C4-2B (cell line): ENCODE measurements at regions not wholly inside any gene's neighbourhood (a gene's known extent, or its start where the extent isn't known, plus 50 kb on each side); places are given as distances from the start of the nearest gene placed in this dataset.
"Not testable (repeated sequence)": the region's sequence is repeated elsewhere in the genome, so short reads cannot be mapped to it uniquely, and the experiment has no call there.

Experiments used
- H3K27ac ChIP-seq: fragments of 450-650 bp; 2 replicates; pipeline ENCODE4 v1.5.1; 2017
- ZFX ChIP-seq: fragments of 450-650 bp; IDR thresholded peaks from 2 replicates; pipeline ENCODE4 v1.6.1; 2017
- TF ChIP-seq, protein P1 (sequence below): fragments of 450-650 bp; conservative IDR thresholded peaks from 2 replicates; pipeline ENCODE4 v1.5.1; 2017; ENCODE audit warnings: mild to moderate bottlenecking

DNA sequence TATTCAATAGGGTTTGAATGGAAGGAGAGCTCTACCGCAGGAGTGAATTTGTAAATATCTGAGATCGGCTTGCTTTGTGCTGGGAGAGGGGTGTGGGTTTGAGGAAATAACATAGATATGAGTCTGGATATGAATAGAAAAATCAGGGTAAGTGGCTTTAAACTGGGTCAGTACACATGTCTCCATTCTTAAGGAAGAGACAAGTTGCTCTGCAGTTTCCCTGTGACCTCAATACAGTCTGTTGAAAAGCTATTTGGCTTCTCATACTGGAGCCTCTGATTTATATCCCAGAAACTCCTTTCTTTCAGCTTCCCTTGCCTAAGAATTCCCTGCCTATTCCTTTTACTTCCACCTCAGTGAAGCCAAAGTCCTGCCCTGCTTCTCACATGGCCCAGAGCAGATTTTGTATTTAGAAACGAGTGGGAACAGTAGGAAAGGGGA, 153.5 kb upstream of the ATF7IP start:
- TF ChIP-seq, protein P1, sequence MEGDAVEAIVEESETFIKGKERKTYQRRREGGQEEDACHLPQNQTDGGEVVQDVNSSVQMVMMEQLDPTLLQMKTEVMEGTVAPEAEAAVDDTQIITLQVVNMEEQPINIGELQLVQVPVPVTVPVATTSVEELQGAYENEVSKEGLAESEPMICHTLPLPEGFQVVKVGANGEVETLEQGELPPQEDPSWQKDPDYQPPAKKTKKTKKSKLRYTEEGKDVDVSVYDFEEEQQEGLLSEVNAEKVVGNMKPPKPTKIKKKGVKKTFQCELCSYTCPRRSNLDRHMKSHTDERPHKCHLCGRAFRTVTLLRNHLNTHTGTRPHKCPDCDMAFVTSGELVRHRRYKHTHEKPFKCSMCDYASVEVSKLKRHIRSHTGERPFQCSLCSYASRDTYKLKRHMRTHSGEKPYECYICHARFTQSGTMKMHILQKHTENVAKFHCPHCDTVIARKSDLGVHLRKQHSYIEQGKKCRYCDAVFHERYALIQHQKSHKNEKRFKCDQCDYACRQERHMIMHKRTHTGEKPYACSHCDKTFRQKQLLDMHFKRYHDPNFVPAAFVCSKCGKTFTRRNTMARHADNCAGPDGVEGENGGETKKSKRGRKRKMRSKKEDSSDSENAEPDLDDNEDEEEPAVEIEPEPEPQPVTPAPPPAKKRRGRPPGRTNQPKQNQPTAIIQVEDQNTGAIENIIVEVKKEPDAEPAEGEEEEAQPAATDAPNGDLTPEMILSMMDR = no peak
- no peak overlapping the region for H3K27ac ChIP-seq

DNA sequence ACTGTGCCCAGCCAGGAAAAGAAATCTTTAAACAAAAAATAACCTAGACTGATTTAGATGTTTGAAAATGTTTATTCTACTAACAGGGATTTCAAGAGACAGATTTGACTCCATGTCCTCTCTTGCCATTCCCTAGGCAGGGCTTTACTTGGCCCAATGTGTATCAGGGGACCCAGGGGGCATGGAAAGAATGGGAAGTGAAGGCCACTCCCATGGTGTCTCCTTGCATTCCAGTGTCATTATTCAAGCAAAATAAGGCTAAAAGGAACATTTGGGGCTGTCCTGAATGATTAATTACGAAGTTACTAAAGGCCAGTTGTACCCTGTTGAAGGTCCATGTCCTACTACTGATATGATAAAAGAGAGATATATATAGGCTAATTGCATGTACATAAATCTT, 151.9 kb upstream of the ATF7IP start:
- no peak overlapping the region for H3K27ac ChIP-seq
- TF ChIP-seq ZFX = no peak
- TF ChIP-seq, protein P1 = no peak

DNA sequence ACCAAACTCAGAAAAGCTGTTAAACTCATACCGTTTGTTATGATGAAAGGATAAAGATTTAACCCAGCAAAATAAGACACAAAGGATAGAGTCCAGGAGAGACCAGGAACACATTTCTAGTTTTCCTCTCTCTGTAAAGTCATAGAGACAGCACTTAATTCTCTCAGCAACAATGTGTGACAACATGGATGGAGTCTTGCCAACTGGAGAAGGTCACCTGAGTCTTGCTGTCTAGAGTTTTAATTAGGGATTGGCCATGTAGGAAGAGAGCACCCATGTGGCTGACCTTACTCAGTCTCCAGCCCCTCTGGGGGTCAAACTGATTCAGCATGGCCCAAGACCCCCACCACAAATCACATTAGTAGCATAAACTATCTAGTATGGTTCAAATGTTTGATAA, 151.0 kb upstream of the ATF7IP start:
- TF ChIP-seq, protein P1 = no peak
- TF ChIP-seq ZFX = no peak
- H3K27ac ChIP-seq = no peak overlapping the region

DNA sequence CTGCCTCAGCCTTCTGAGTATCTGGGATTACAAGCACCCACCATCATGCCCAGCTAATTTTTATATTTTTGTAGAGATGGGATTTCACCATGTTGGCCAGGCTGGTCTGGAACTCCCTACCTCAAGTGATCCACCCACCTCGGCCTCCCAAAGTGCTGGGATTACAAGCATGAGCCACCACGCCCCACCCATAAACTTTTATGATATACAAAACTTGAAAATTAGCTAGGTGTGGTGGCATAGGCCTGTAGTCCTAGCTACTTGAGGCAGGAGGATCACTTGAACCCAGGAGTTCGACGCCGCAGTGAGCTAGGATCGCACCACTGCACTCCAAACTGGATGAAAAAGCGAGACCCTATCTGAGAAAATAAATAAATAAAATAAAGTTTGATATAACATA, 149.5 kb upstream of the ATF7IP start:
- not testable (repeated sequence) for H3K27ac ChIP-seq

DNA sequence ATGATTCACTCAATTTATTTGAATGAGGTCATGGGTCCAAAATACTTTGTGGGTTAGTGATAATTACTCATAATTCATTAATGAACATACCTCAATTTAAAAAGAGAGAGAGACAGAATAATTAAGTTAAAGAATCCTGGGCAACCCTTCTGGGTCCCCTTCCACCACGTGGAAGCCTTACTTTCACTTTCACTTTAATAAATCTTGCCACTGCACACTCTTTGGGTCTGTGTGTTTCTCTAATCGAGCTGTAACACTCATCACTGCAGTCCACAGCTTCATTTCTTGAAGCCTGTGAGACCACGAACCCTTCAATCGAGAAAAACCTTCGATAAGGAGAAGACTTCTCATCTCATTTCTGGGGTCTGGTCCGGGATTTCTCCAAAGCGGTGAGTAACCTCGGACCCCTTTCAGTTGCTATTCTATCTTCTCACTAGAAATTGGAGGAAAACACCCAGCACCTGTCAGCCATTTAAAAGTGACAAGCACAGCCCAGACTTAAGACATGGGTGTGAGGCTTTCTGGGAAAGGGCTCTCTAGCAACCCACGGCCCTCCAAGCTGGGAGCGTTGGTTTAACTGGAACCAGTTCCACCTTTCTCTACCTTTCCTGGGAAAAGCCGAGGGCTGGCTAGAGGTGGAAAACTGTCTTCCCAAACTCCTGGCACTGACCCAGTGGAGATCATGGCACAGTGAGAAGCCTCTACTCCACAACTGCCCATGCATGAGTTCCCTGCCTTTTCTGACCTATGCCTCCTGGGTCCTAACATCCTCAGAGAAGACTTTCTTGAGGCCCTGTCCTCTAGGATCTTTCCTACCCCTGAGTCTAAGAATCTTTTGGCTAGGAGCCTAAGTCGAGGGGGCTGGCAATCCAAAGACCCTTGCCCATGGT, 148.8 kb upstream of the ATF7IP start:
- H3K27ac ChIP-seq = no peak overlapping the region
- TF ChIP-seq, protein P1 = no peak
- no peak for TF ChIP-seq ZFX

DNA sequence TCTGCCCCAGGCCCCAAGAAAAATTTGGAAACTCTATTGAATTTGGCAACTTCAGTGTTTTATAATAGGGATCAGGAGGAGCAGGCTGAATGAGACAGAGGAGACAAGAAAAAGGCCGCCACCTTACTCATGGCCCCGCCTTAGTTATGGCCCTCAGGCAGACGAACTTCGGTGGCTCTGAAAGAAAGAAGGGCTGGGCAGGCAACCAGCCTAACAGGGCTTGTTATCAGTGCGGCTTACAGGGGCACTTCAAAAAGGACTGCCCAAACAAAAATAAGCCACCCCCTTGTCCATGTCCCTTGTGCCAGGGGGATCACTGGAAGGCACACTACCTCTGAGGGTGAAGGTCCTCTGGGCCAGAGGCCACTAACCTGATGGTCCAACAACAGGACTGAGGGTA, 146.3 kb upstream of the ATF7IP start:
- no peak for TF ChIP-seq ZFX
- TF ChIP-seq, protein P1 = no peak
- H3K27ac ChIP-seq = no peak overlapping the region

DNA sequence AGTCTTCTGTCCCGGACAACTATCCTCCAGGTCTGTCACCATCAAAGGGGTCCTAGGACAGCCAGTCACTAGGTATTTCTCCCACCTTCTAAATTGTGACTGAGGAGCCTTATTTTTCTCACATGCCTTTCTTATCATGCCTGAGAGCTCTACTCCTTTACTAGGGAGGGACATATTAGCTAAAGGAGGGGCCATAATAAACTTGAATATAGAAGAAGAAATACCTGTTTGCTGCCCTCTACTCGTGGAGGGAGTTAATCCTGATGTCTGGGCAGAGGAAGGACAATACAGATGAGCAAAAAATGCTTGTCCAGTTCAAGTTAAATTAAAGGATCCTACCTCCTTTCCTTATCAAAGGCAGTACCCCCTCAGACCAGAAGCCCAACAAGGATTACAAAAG, 145.8 kb upstream of the ATF7IP start:
- H3K27ac ChIP-seq = not testable (repeated sequence)

DNA sequence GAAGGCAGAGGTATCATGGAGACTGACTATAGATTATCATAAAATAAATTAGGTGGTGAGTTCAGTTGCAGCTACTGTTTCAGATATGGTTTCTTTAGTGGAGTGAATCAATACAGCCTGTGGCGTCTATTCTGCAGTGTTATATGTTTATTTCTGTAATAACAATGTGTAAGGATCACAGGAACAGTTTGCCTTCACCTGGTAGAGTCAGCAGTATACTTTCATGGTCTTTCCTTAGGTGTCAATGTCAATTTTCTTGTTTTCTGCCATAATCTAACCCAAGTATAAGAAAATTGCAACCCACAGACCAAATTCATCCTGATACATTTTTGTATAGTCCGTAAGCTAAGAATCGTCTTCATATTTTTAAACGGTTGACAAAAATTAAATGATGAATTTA, 140.4 kb upstream of the ATF7IP start:
- no peak for TF ChIP-seq ZFX
- TF ChIP-seq, protein P1 = no peak
- no peak overlapping the region for H3K27ac ChIP-seq

DNA sequence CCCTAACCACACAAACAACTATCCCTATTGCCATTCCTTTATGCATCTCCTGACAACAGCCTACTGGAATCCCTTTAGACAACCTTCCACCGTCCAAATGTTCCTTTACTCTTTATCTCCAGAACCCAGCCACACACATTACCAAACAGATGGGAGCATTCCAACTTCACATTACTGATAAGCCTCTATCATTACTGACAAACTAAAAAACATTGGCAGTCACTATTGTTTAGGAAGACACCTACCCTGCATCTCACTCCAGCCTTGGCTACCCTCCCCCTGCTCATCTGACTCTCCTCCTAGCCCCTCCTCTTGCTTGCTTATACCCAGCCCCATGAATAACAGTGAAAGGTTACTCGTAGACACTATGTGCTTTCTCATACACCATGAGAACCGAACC, 130.3 kb upstream of the ATF7IP start:
- not testable (repeated sequence) for H3K27ac ChIP-seq

DNA sequence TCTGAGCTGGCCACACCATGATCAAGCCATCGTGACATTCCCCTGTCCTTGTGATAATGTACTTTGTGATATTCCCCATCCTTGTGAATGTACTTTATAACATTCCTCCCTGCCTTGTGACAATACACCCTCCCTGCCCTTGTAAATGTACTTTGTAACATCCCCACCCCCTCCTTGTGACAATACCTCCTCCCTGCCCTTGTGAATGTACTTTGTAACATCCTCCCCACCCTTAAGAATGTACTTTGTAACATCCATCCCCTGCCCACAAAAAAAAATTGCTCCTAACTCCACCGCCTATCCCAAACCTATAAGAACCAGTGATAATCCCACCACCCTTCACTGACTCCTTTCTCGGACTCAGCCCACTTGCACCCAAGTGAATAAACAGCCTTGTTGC, 128.8 kb upstream of the ATF7IP start:
- not testable (repeated sequence) for H3K27ac ChIP-seq
